ENCODE measurements at regions not wholly inside any gene's neighbourhood (a gene's known extent, or its start where the extent isn't known, plus 50 kb on each side); places are given as distances from the start of the nearest gene placed in this dataset. TPM values are rescaled to one million over a fixed set of nuclear protein-coding genes. Genes with fewer than 3 reads are reported as not detected.

DNA sequence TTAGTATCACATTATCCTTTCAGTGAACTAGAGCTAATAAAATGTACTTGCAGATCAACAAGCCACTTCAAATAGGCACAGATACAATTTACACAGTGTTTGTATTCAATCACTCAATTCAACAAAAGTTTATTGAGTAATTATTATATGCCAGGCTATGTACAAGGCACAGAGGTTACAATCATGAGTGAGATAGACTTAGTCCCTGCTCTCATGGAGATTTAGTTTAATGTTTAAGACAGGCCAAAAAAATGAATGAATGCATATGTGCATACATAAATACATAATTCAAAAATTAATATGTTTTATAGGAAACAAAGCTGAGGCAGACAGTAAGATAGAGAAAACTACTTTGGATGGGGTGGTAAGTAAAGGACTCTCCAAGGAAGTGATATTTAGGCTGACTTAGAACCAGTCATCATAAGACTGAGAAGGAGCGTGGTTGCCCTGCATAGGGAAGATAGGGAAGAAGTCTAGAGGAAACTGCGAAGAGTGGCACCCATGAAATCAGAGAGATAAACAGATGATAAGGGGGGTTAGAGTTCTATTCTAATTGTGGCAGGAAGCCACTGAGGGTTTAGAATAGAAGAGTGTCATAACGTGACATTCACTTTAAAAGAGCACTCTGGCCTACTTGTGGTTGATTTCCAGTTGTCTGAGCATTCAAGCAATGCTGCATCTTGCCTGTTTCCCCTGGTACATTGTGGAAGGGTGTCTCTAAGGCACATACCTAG, 49.7 kb upstream of the GRAMD2B start:
- ATAC-seq (ENCODE audit: low FRiP score), result no peak
- TF ChIP-seq, protein P1, sequence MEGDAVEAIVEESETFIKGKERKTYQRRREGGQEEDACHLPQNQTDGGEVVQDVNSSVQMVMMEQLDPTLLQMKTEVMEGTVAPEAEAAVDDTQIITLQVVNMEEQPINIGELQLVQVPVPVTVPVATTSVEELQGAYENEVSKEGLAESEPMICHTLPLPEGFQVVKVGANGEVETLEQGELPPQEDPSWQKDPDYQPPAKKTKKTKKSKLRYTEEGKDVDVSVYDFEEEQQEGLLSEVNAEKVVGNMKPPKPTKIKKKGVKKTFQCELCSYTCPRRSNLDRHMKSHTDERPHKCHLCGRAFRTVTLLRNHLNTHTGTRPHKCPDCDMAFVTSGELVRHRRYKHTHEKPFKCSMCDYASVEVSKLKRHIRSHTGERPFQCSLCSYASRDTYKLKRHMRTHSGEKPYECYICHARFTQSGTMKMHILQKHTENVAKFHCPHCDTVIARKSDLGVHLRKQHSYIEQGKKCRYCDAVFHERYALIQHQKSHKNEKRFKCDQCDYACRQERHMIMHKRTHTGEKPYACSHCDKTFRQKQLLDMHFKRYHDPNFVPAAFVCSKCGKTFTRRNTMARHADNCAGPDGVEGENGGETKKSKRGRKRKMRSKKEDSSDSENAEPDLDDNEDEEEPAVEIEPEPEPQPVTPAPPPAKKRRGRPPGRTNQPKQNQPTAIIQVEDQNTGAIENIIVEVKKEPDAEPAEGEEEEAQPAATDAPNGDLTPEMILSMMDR (IDR thresholded peaks at IDR 0.05), result no peak
- DNase-seq (ENCODE audit: low spot score), result no peak

Small RNAs in the stretch of these regions (small RNA-seq; reads per million reads assigned to genes)
- gene HMGB1P22 (not detected), gene RN7SKP117 (not detected)

All from omental fat pad (tissue), 3 donors.